IMR-90 (cell line): ENCODE measurements at regions not wholly inside any gene's neighbourhood (a gene's known extent, or its start where the extent isn't known, plus 50 kb on each side); places are given as distances from the start of the nearest gene placed in this dataset.
A peak's percentile ranks its signal among the peaks of the same experiment; 100 is the strongest.

ENCODE experiments used
- ATAC-seq: fragments of 200-7000 bp; cut with Tn5 transposase; 2 replicates; pipeline ENCODE4 v1.9.1; 2020; ENCODE audit warnings: low read depth, mild to moderate bottlenecking, moderate library complexity
- BruUV-seq: library from RNA; stranded (reverse); fragments of 400-500 nt; replicated peaks from 2 replicates; lab custom pipeline; 2021; lab: Mats Ljungman, UMichigan
- CTCF ChIA-PET: fragments of 300-600 bp; formaldehyde crosslinking; extraction: SDS; loops from one replicate; lab custom pipeline; 2021; ENCODE audit warnings: antibody characterized with exemption; lab: Yijun Ruan, JAX
- POLR2A ChIA-PET: fragments of 300-600 bp; sonication (Branson Sonifier 250); formaldehyde crosslinking; loops from one replicate; lab custom pipeline; 2022; ENCODE audit warnings: antibody characterized with exemption; ENCODE audit not compliant: unreplicated experiment; lab: Charles Lee
- DNase-seq: peaks from one replicate; pipeline ENCODE4 v3.0.0; 2013
- H2AFZ ChIP-seq: replicated peaks from 2 replicates; pipeline ENCODE3; 2013; ENCODE audit warnings: low read length, mild to moderate bottlenecking; ENCODE audit not compliant: poor library complexity
- H2AK5ac ChIP-seq: 2 replicates; pipeline ENCODE4 v1.6.1; 2013; ENCODE audit warnings: low read depth, low read length, inconsistent platforms
- H2AK9ac ChIP-seq: replicated peaks from 2 replicates; pipeline ENCODE3; 2013; ENCODE audit warnings: mild to moderate bottlenecking, low read depth, low read length, moderate library complexity; ENCODE audit not compliant: poor library complexity
- H2BK120ac ChIP-seq: 2 replicates; pipeline ENCODE4 v1.6.1; 2013; ENCODE audit warnings: low read depth, low read length, inconsistent platforms
- H2BK15ac ChIP-seq: 3 replicates; pipeline ENCODE4 v1.6.1; 2013; ENCODE audit warnings: low read depth, low read length, inconsistent platforms
- H2BK20ac ChIP-seq: 2 replicates; pipeline ENCODE4 v1.6.1; 2013; ENCODE audit warnings: low read depth, mild to moderate bottlenecking, inconsistent platforms, low read length, moderate library complexity
- H2BK5ac ChIP-seq: 2 replicates; pipeline ENCODE4 v1.6.1; 2013; ENCODE audit warnings: mild to moderate bottlenecking, low read depth, low read length, inconsistent platforms; ENCODE audit not compliant: poor library complexity, severe bottlenecking
- H3K14ac ChIP-seq: replicated peaks from 2 replicates; pipeline ENCODE4 v1.6.1; 2013; ENCODE audit warnings: low read depth, low read length, inconsistent platforms
- H3K18ac ChIP-seq: 2 replicates; pipeline ENCODE4 v1.6.1; 2013; ENCODE audit warnings: low read depth, low read length, control low read depth
- H3K23ac ChIP-seq: 2 replicates; pipeline ENCODE4 v1.6.1; 2013; ENCODE audit warnings: low read depth, low read length, inconsistent platforms
- H3K27ac ChIP-seq: 2 replicates; pipeline ENCODE4 v1.5.1; 2013; ENCODE audit warnings: mild to moderate bottlenecking, control low read depth, low read length; ENCODE audit not compliant: insufficient read depth
- H3K27me3 ChIP-seq: 2 replicates; pipeline ENCODE4 v1.6.1; 2013; ENCODE audit warnings: low read length; ENCODE audit not compliant: control insufficient read depth, insufficient read depth
- H3K36me3 ChIP-seq: 2 replicates; pipeline ENCODE4 v1.6.1; 2013; ENCODE audit warnings: low read length, mixed read lengths; ENCODE audit not compliant: control insufficient read depth, insufficient read depth
- H3K4ac ChIP-seq: 2 replicates; pipeline ENCODE4 v1.6.1; 2013; ENCODE audit warnings: low read depth, low read length, inconsistent platforms
- H3K4me1 ChIP-seq: 2 replicates; pipeline ENCODE4 v1.6.1; 2013; ENCODE audit warnings: low read length, mixed read lengths; ENCODE audit not compliant: control insufficient read depth, insufficient read depth
- H3K4me2 ChIP-seq: 2 replicates; pipeline ENCODE4 v1.6.1; 2013; ENCODE audit warnings: low read depth, mild to moderate bottlenecking, control low read depth, low read length, moderate library complexity
- H3K4me3 ChIP-seq: 2 replicates; pipeline ENCODE4 v1.5.1; 2013; ENCODE audit warnings: low read depth, mild to moderate bottlenecking, control low read depth, low read length, moderate library complexity; ENCODE audit not compliant: insufficient read depth
- H3K56ac ChIP-seq: 2 replicates; pipeline ENCODE4 v1.6.1; 2013; ENCODE audit warnings: low read length, inconsistent platforms; ENCODE audit not compliant: insufficient read depth; ENCODE audit errors: extremely low read depth
- H3K79me1 ChIP-seq, 2 experiments: 2 replicates each; pipeline ENCODE4 v1.6.1; 2013; ENCODE audit warnings: low read length in 2 of 2, inconsistent platforms in 1 of 2, low read depth in 1 of 2
- H3K9ac ChIP-seq: 2 replicates; pipeline ENCODE4 v1.6.1; 2013; ENCODE audit warnings: low read depth, low read length, control low read depth
- H3K9me1 ChIP-seq: 2 replicates; pipeline ENCODE4 v1.6.1; 2013; ENCODE audit warnings: low read length, inconsistent platforms; ENCODE audit not compliant: insufficient read depth
- H3K9me3 ChIP-seq: 2 replicates; pipeline ENCODE4 v1.6.1; 2013; ENCODE audit warnings: low read length; ENCODE audit not compliant: control insufficient read depth, insufficient read depth
- H4K20me1 ChIP-seq: 2 replicates; pipeline ENCODE4 v1.6.1; 2013; ENCODE audit warnings: low read length, inconsistent platforms; ENCODE audit not compliant: insufficient read depth
- H4K5ac ChIP-seq: 2 replicates; pipeline ENCODE4 v1.6.1; 2013; ENCODE audit warnings: mild to moderate bottlenecking, low read depth, low read length, control low read depth
- H4K8ac ChIP-seq, 2 experiments: 2 replicates each; pipeline ENCODE4 v1.6.1; 2013; ENCODE audit warnings: low read depth in 2 of 2, low read length in 2 of 2, control low read depth in 1 of 2, inconsistent platforms in 1 of 2
- H4K91ac ChIP-seq: 2 replicates; pipeline ENCODE4 v1.6.1; 2013; ENCODE audit warnings: low read depth, low read length, inconsistent platforms; ENCODE audit not compliant: insufficient read depth
- MAFK ChIP-seq: IDR thresholded peaks from 2 replicates; pipeline ENCODE4 v1.6.1; 2012; ENCODE audit warnings: low read depth, low read length, improper control_type of control experiment
- dilution Hi-C: fragments of 300-500 bp; cut with HindIII; formaldehyde crosslinking; loops from one replicate; pipeline ENCODE4 v1.14.3; 2018; ENCODE audit warnings: low sequenced_read_pairs; ENCODE audit not compliant: unreplicated experiment
- in situ Hi-C: fragments of 300-500 bp; cut with MboI; formaldehyde crosslinking; loops from 3 replicates; pipeline ENCODE4 v1.14.3; 2019; ENCODE audit warnings: low sequenced_read_pairs, inconsistent platforms, mixed read lengths
- intact Hi-C: fragments of 100-400 bp; cut with micrococcal nuclease; formaldehyde crosslinking; loops from 2 replicates; pipeline ENCODE4 v1.10.0; 2022
- TF ChIP-seq, protein P1 (sequence below): fragments of 150-350 bp; IDR thresholded peaks from 2 replicates; pipeline ENCODE4 v1.6.1; 2017; ENCODE audit warnings: mild to moderate bottlenecking, antibody characterized with exemption, low read length, low read depth

DNA sequence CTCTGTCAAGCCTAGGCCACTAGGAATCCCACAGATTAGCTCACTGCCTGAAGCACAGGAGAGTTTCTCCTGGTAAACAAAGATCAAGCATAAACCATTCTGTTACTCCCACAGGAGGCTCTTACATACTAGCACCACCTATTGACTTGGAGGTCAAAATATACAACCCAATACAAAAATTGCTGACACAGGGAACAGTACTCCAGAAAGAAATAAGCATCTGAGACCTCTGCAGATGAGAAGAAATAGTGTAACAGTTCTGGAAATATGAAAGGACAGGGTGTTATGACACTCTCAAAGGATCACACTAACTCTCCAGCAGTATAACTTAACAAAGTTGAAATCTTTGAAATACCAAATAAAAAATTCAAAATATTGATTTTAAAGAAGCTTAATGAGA, 269.6 kb upstream of the ARRDC3 start:
- H3K36me3 ChIP-seq, result no peaks in the 10 kb centered on the region
- H2AK9ac ChIP-seq, result no peak overlapping the region
- H3K56ac ChIP-seq, result no peak overlapping the region
- H3K27me3 ChIP-seq, result no peaks in the 10 kb centered on the region
- H3K9me1 ChIP-seq, result no peaks in the 10 kb centered on the region
- H4K20me1 ChIP-seq, result no peaks in the 10 kb centered on the region
- in situ Hi-C loops, result no loop called here
- H4K8ac ChIP-seq, result no peak overlapping the region
- no peak overlapping the region for H3K4me2 ChIP-seq
- DNase-seq (no peak), ATAC-seq (no peak)
- H3K14ac ChIP-seq, result no peak overlapping the region
- 0 out of 2 replicates have a peak, but pooled peaks cover 2% of the 10 kb centered on the region for H3K9me3 ChIP-seq
- H2BK20ac ChIP-seq, result no peak overlapping the region
- dilution Hi-C loops, result no loop called here
- POLR2A ChIA-PET, result no interaction called here
- H2BK15ac ChIP-seq, result no peak overlapping the region
- H2BK5ac ChIP-seq, result no peak overlapping the region
- H3K18ac ChIP-seq, result no peak overlapping the region
- no peak overlapping the region for H3K4ac ChIP-seq
- H2BK120ac ChIP-seq, result no peak overlapping the region
- TF ChIP-seq, protein P1, sequence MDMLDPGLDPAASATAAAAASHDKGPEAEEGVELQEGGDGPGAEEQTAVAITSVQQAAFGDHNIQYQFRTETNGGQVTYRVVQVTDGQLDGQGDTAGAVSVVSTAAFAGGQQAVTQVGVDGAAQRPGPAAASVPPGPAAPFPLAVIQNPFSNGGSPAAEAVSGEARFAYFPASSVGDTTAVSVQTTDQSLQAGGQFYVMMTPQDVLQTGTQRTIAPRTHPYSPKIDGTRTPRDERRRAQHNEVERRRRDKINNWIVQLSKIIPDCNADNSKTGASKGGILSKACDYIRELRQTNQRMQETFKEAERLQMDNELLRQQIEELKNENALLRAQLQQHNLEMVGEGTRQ, result no peak
- TF ChIP-seq MAFK, result peak; percentile 57; the same call in 1 of the 2 replicates
- H3K27ac ChIP-seq, result no peak overlapping the region
- no peak overlapping the region for H4K5ac ChIP-seq
- H3K79me1 ChIP-seq, result no peaks in the 10 kb centered on the region
- no peak overlapping the region for H2AK5ac ChIP-seq
- no peak overlapping the region for H2AFZ ChIP-seq
- intact Hi-C loops, result no loop called here
- no peak overlapping the region for H4K91ac ChIP-seq
- H3K23ac ChIP-seq, result no peak overlapping the region
- H3K4me3 ChIP-seq, result no peak overlapping the region
- no peaks in the 10 kb centered on the region for H3K4me1 ChIP-seq
- CTCF ChIA-PET, result interaction anchor here (0.9 kb wide), 1 partner anchor 11 kb away, joined by 4 read pairs; no protein-coding TSS in a partner anchor
- no peak overlapping the region for H3K9ac ChIP-seq
- BruUV-seq, result no TSS peak
